HEK293 (cell line): ENCODE measurements at regions not wholly inside any gene's neighbourhood (a gene's known extent, or its start where the extent isn't known, plus 50 kb on each side); places are given as distances from the start of the nearest gene placed in this dataset.
A peak's percentile ranks its signal among the peaks of the same experiment; 100 is the strongest.

ENCODE experiments used
- BCL11A ChIP-seq: fragments of 450-650 bp; formaldehyde crosslinking; IDR thresholded peaks from 2 replicates; pipeline ENCODE4 v1.5.1; 2016; ENCODE audit warnings: low read depth, missing biosample characterization, missing genetic modification characterization
- BCL11B ChIP-seq: fragments of 450-650 bp; formaldehyde crosslinking; IDR thresholded peaks from 2 replicates; pipeline ENCODE4 v1.5.1; 2016; ENCODE audit warnings: low read depth, missing biosample characterization, missing genetic modification characterization
- BCL6B ChIP-seq: fragments of 450-650 bp; formaldehyde crosslinking; IDR thresholded peaks from 2 replicates; pipeline ENCODE4 v1.5.1; 2017; ENCODE audit warnings: missing biosample characterization, missing genetic modification characterization
- FEZF1 ChIP-seq: fragments of 450-650 bp; formaldehyde crosslinking; IDR thresholded peaks from 2 replicates; pipeline ENCODE4 v1.5.1; 2016; ENCODE audit warnings: missing biosample characterization, missing genetic modification characterization
- GLIS1 ChIP-seq: fragments of 450-650 bp; formaldehyde crosslinking; IDR thresholded peaks from 2 replicates; pipeline ENCODE4 v1.5.1; 2016; ENCODE audit warnings: missing biosample characterization, missing genetic modification characterization
- KLF7 ChIP-seq: fragments of 450-650 bp; formaldehyde crosslinking; IDR thresholded peaks from 2 replicates; pipeline ENCODE4 v1.5.1; 2016; ENCODE audit warnings: missing biosample characterization, missing genetic modification characterization, borderline replicate concordance
- MEIS1 ChIP-seq: sonication (generic); formaldehyde crosslinking; IDR thresholded peaks from 2 replicates; pipeline ENCODE4 v1.8.1; 2022; ENCODE audit warnings: missing genetic modification reagents, mild to moderate bottlenecking, borderline replicate concordance
- PATZ1 ChIP-seq: fragments of 450-650 bp; formaldehyde crosslinking; IDR thresholded peaks from 2 replicates; pipeline ENCODE4 v1.5.1; 2016; ENCODE audit warnings: missing biosample characterization, missing genetic modification characterization
- RBAK ChIP-seq: fragments of 450-650 bp; formaldehyde crosslinking; IDR thresholded peaks from 2 replicates; pipeline ENCODE4 v1.5.1; 2016; ENCODE audit warnings: missing biosample characterization, missing genetic modification characterization
- SETDB1 ChIP-seq: IDR thresholded peaks from one replicate; pipeline ENCODE4 v1.6.1; 2017; ENCODE audit warnings: mild to moderate bottlenecking, low read length, moderate library complexity, mixed read lengths; ENCODE audit not compliant: insufficient read length
- SP2 ChIP-seq: fragments of 450-650 bp; formaldehyde crosslinking; IDR thresholded peaks from 2 replicates; pipeline ENCODE4 v1.5.1; 2016; ENCODE audit warnings: missing biosample characterization, missing genetic modification characterization
- TSHZ1 ChIP-seq: fragments of 450-650 bp; formaldehyde crosslinking; IDR thresholded peaks from 2 replicates; pipeline ENCODE4 v1.5.1; 2016; ENCODE audit warnings: missing biosample characterization, missing genetic modification characterization, borderline replicate concordance
- ZBTB17 ChIP-seq: fragments of 450-650 bp; formaldehyde crosslinking; IDR thresholded peaks from 2 replicates; pipeline ENCODE4 v1.5.1; 2016; ENCODE audit warnings: missing biosample characterization, missing genetic modification characterization
- ZBTB26 ChIP-seq: fragments of 450-650 bp; formaldehyde crosslinking; optimal IDR thresholded peaks from 2 replicates; pipeline ENCODE3; 2016; ENCODE audit warnings: missing biosample characterization, mild to moderate bottlenecking, missing genetic modification characterization
- ZEB2 ChIP-seq: fragments of 450-650 bp; formaldehyde crosslinking; IDR thresholded peaks from 2 replicates; pipeline ENCODE4 v1.5.1; 2016; ENCODE audit warnings: missing biosample characterization, missing genetic modification characterization
- ZIC2 ChIP-seq: fragments of 450-650 bp; formaldehyde crosslinking; IDR thresholded peaks from 2 replicates; pipeline ENCODE4 v1.5.1; 2016; ENCODE audit warnings: missing biosample characterization, missing genetic modification characterization
- ZNF132 ChIP-seq: fragments of 450-650 bp; formaldehyde crosslinking; IDR thresholded peaks from 2 replicates; pipeline ENCODE4 v1.5.1; 2017; ENCODE audit warnings: missing biosample characterization, missing genetic modification characterization, borderline replicate concordance
- ZNF214 ChIP-seq: fragments of 450-650 bp; formaldehyde crosslinking; IDR thresholded peaks from 2 replicates; pipeline ENCODE4 v1.5.1; 2017; ENCODE audit warnings: missing biosample characterization, mild to moderate bottlenecking, missing genetic modification characterization, borderline replicate concordance
- ZNF302 ChIP-seq: fragments of 450-650 bp; formaldehyde crosslinking; IDR thresholded peaks from 2 replicates; pipeline ENCODE4 v1.5.1; 2016; ENCODE audit warnings: missing biosample characterization, missing genetic modification characterization, low read depth
- ZNF341 ChIP-seq: fragments of 450-650 bp; formaldehyde crosslinking; IDR thresholded peaks from 2 replicates; pipeline ENCODE4; 2016; ENCODE audit warnings: low read depth, missing biosample characterization, missing genetic modification characterization
- ZNF510 ChIP-seq: fragments of 450-650 bp; formaldehyde crosslinking; IDR thresholded peaks from 2 replicates; pipeline ENCODE4 v1.5.1; 2018; ENCODE audit warnings: mild to moderate bottlenecking, missing genetic modification characterization, missing biosample characterization; ENCODE audit not compliant: insufficient replicate concordance
- ZNF514 ChIP-seq: fragments of 450-650 bp; formaldehyde crosslinking; IDR thresholded peaks from 2 replicates; pipeline ENCODE4 v1.5.1; 2016; ENCODE audit warnings: missing biosample characterization, missing genetic modification characterization
- ZNF610 ChIP-seq: fragments of 450-650 bp; formaldehyde crosslinking; IDR thresholded peaks from 2 replicates; pipeline ENCODE4 v1.5.1; 2016; ENCODE audit warnings: missing biosample characterization, missing genetic modification characterization, borderline replicate concordance
- ZNF626 ChIP-seq: fragments of 450-650 bp; sonication (Bioruptor Pico); formaldehyde crosslinking; IDR thresholded peaks from 2 replicates; pipeline ENCODE4 v1.5.1; 2018; ENCODE audit warnings: missing biosample characterization, missing genetic modification characterization, inconsistent platforms
- ZNF660 ChIP-seq: fragments of 450-650 bp; IDR thresholded peaks from 2 replicates; pipeline ENCODE4 v1.5.1; 2018; ENCODE audit warnings: missing biosample characterization, mild to moderate bottlenecking, missing genetic modification characterization
- ZNF701 ChIP-seq: fragments of 450-650 bp; formaldehyde crosslinking; IDR thresholded peaks from 2 replicates; pipeline ENCODE4 v1.5.1; 2016; ENCODE audit warnings: missing biosample characterization, missing genetic modification characterization
- ZNF785 ChIP-seq: fragments of 450-650 bp; formaldehyde crosslinking; IDR thresholded peaks from 2 replicates; pipeline ENCODE4 v1.5.1; 2016; ENCODE audit warnings: missing biosample characterization, missing genetic modification characterization
- ZNF791 ChIP-seq: fragments of 450-650 bp; formaldehyde crosslinking; IDR thresholded peaks from 2 replicates; pipeline ENCODE4 v1.5.1; 2016; ENCODE audit warnings: missing biosample characterization, missing genetic modification characterization
- ZSCAN16 ChIP-seq: fragments of 450-650 bp; formaldehyde crosslinking; IDR thresholded peaks from 2 replicates; pipeline ENCODE4 v1.5.1; 2016; ENCODE audit warnings: missing biosample characterization, missing genetic modification characterization
- ZSCAN18 ChIP-seq: fragments of 450-650 bp; formaldehyde crosslinking; IDR thresholded peaks from 2 replicates; pipeline ENCODE4 v1.5.1; 2016; ENCODE audit warnings: missing biosample characterization, missing genetic modification characterization

- TF ChIP-seq ZBTB17 (peak; percentile 92), ZNF510 (tag by site-specific recombination) (no peak), TSHZ1 (no peak), SP2 (tag by site-specific recombination) (peak; percentile 34; the same call in 1 of the 2 replicates), FEZF1 (no peak), ZNF660 (tag by site-specific recombination) (peak; percentile 83), ZIC2 (tag by site-specific recombination) (peak; percentile 80), RBAK (no peak), KLF7 (tag by site-specific recombination) (no peak), ZNF514 (tag by site-specific recombination) (no peak), GLIS1 (tag by site-specific recombination) (peak; percentile 70), ZNF701 (tag by site-specific recombination) (no peak), ZSCAN18 (tag by site-specific recombination) (no peak), ZSCAN16 (tag by site-specific recombination) (no peak), ZEB2 (peak; percentile 70), ZNF341 (peak; percentile 56), ZNF791 (tag by site-specific recombination) (no peak), PATZ1 (tag by site-specific recombination) (peak; percentile 60), ZNF610 (tag by site-specific recombination) (no peak), MEIS1 (CRISPR knock-in tag) (peak; percentile 78; the same call in 1 of the 2 replicates), BCL11B (tag by site-specific recombination) (no peak), SETDB1 (no peak), ZNF214 (tag by site-specific recombination) (no peak), ZNF132 (no peak), ZNF302 (tag by site-specific recombination) (no peak), ZNF785 (no peak), ZBTB26 (peak; percentile 43), BCL6B (no peak), ZNF626 (tag by site-specific recombination) (no peak), BCL11A (tag by site-specific recombination) (no peak)
Measured at GRCh38 chr9:134551644-134552348, 89.8 kb upstream of the COL5A1 start (continued).
